ENCODE measurements at regions not wholly inside any gene's neighbourhood (a gene's known extent, or its start where the extent isn't known, plus 50 kb on each side); places are given as distances from the start of the nearest gene placed in this dataset.

GRCh38 chr3:66153481-66154443 is 67.0 kb upstream of the SLC25A26 start:
- no peak overlapping the region for H3K9ac ChIP-seq (ENCODE audit: control insufficient read depth, insufficient read depth, low read length)
- BruUV-seq (replicated peaks), result no TSS peak
- intact Hi-C loops (cut with micrococcal nuclease; ENCODE audit: unreplicated experiment), result no loop called here
- ChIA-PET SMC1A (ENCODE audit: uncharacterized antibody, unreplicated experiment) (interaction anchor here (0.6 to 1.0 kb wide), 2 partner anchors 23 to 246 kb away, joined by 3 to 5 read pairs; no protein-coding TSS in a partner anchor), CTCF (interaction anchor here (1.1 kb wide), 1 partner anchor 78 kb away, joined by 3 read pairs; no protein-coding TSS in a partner anchor), RAD21 (ENCODE audit: unreplicated experiment) (no interaction called here), POLR2A (interaction anchor here (0.7 kb wide), 1 partner anchor 412 kb away, joined by 6 read pairs; no protein-coding TSS in a partner anchor)
- H4K20me1 ChIP-seq (ENCODE audit: control insufficient read depth, insufficient read depth), result no peaks in the 10 kb centered on the region
- H3K79me2 ChIP-seq (ENCODE audit: control insufficient read depth, insufficient read depth, low read length), result no peaks in the 10 kb centered on the region
- DNase-seq (ENCODE audit: low read depth, low spot score) (no peak), ATAC-seq (no peak), FAIRE-seq (no peak)
- H3K27me3 ChIP-seq (replicated peaks in 1 of 2; ENCODE audit: control insufficient read depth in 2 of 2, insufficient read depth in 2 of 2, low read length in 1 of 2), result 0 out of 4 replicates have a peak, but pooled peaks cover 0 to 2% of the 10 kb centered on the region in 2 experiments
- H3K4me1 ChIP-seq (ENCODE audit: control insufficient read depth, insufficient read depth, low read length), result no peaks in the 10 kb centered on the region
- H3K36me3 ChIP-seq (ENCODE audit: control insufficient read depth in 2 of 2, insufficient read depth in 2 of 2, low read length in 1 of 2), result no peaks in the 10 kb centered on the region
- TF ChIP-seq SMAD1 (IDR thresholded peaks at IDR 0.05; ENCODE audit: low read depth, partially characterized antibody) (no peak), NKRF (conservative IDR thresholded peaks at IDR 0.05) (no peak), NBN (IDR thresholded peaks at IDR 0.05) (no peak), ZSCAN29 (IDR thresholded peaks at IDR 0.05) (no peak), YBX1 (IDR thresholded peaks at IDR 0.05) (no peak), CREB1 (IDR thresholded peaks at IDR 0.05; ENCODE audit: low read depth) (no peak), WRNIP1 (IDR thresholded peaks at IDR 0.05; ENCODE audit: borderline replicate concordance, low read depth, low read length) (no peak), ZBTB33 (IDR thresholded peaks at IDR 0.05) (no peak), HDAC2 (IDR thresholded peaks at IDR 0.05) (no peak), BCL11A (IDR thresholded peaks at IDR 0.05; ENCODE audit: low read depth, low read length) (no peak), MEF2A (IDR thresholded peaks at IDR 0.05; ENCODE audit: insufficient read depth, low read depth, low read length) (no peak), REST (IDR thresholded peaks at IDR 0.05; ENCODE audit: low read depth, low read length) (no peak), STAT1 (conservative IDR thresholded peaks at IDR 0.05) (no peak)
- no peaks in the 10 kb centered on the region for H3K9me3 ChIP-seq (replicated peaks; ENCODE audit: control insufficient read depth, insufficient read depth, low read length)
- H3K4me2 ChIP-seq (ENCODE audit: control insufficient read depth, insufficient read depth), result no peak overlapping the region
- 41% methylated on average over 25 of the region's 25 CpGs for WGBS (ENCODE audit: insufficient coverage, insufficient replicate concordance, low lambda C conversion rate, missing lambda C conversion rate)
- in situ Hi-C loops (cut with MboI), result no loop called here
- no peak overlapping the region for H3K27ac ChIP-seq (ENCODE audit: control insufficient read depth, insufficient read depth)
- no peak overlapping the region for H2AFZ ChIP-seq (ENCODE audit: control insufficient read depth, low read depth, low read length)
- H3K4me3 ChIP-seq, result no peak overlapping the region

Data from GM12878 (cell line).